GM12874 (cell line): ENCODE measurements at regions not wholly inside any gene's neighbourhood (a gene's known extent, or its start where the extent isn't known, plus 50 kb on each side); places are given as distances from the start of the nearest gene placed in this dataset.

Experiments used
- CTCF ChIP-seq: IDR thresholded peaks from 2 replicates; pipeline ENCODE4 v1.5.1; 2011; ENCODE audit warnings: low read depth, mild to moderate bottlenecking, control low read depth, low read length, moderate library complexity; ENCODE audit not compliant: insufficient read depth

GRCh38 chr18:70421471-70422390 is 132.9 kb downstream of the SOCS6 start:
- no peak for TF ChIP-seq CTCF

- TF ChIP-seq CTCF: no peak
Measured at GRCh38 chr18:70420146-70420898, 131.5 kb downstream of the SOCS6 start.

DNA sequence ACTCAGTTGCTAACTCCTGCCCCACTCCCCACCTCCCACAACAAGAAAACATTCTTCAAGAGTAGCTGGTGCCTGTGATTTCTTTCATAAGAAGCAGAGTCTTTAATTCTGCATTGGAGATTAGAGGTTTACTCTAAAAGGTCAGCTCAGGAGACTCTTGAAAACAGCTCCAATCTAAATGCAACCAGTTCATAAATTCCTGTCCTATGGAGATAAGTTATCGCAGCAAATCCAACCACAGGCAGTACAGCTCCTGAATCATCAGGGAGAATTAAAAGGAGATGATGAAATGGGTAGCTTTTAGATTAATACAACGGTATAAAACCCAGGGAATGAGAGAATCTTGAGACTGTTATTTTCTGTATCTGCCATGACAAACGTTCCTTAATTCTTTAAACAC is 130.7 kb downstream of the SOCS6 start:
- TF ChIP-seq CTCF: no peak

DNA sequence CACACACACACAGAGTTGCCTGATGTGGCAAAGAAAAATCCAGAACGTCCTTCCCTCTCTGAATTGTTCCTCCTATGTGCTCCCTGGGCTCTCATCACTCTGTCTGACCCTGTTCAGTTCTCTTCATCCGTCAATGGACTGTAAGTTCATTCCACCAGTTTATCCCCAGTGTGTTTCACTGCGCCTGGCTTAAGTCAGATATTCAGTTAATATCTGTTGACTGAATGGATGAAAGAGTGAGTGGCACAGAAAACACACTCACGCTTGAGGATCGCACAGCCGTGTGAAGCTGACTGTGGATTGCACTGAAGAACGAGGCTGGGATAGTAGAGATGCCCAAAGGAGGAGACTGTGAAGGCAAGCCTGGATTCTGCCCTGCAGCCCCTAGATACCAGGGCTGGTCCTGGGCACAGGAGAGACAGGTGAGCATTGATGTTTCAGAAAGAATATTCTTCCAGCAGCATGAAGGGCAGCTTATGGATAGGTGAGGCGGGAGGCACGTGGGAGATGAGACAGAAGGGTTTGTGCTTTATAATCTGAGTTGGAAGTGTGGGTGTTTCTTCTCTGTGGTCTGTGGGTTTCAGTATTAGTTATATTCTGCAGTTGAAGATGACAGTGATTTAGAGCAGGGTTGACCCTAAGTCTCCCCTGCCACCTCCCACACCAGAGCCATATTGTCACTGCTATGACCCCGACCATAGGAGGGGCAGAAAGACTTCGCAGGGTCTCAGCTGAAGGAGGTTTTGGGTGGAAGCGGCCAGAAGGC is 129.9 kb downstream of the SOCS6 start:
- no peak for TF ChIP-seq CTCF

DNA sequence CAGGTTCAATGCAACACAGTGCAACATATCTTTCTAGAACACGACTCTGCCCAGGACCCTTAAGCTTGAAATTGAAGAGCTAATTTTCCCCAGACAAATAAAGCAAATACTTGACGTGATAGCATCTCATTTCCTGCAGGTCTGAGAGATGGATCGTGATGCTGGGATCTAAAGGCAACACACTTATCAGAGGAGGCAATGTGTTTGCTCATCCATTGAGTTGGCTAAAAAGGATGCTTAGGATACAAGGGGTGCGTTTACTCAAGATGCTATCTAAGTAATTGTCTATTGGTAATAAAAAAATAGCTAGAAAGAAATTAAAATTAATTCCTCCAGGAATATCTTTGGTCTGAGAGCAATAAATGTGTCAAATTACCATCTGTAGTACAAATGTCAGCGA is 129.0 kb downstream of the SOCS6 start:
- TF ChIP-seq CTCF: no peak

DNA sequence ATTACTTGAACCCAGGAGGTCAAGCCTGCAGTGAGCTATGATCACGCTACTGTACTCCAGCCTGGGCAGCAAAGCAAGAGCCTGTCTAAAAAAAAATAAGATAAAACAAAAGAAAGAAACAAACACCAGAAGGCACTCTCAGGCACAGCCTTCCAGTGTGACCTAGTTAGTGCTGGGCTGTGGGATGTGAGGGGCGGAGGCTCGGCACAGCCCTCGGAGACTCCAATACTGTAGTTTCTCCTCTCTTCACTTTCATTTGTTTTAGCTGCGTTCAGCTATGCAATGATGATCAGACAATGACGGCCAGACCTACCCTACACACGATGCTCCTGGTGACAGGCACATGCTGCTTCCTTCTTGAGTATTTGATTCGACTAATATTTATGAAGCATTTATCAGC is 127.7 kb downstream of the SOCS6 start:
- no peak for TF ChIP-seq CTCF
